T-helper 17 cell (primary cell): ENCODE measurements at regions not wholly inside any gene's neighbourhood (a gene's known extent, or its start where the extent isn't known, plus 50 kb on each side); places are given as distances from the start of the nearest gene placed in this dataset.

Experiments
- ATAC-seq: fragments of 150-1000 bp; cut with Tn5 transposase; 2 replicates; pipeline ENCODE4 v1.10.0; 2021; ENCODE audit warnings: mild to moderate bottlenecking, moderate library complexity
- DNase-seq, 3 donors: peaks; one replicate each; pipeline versions ENCODE4 v3.0.0 to v3.0.0-alpha.2; 2020 to 2021
- H3K9me3 ChIP-seq: one replicate; pipeline ENCODE4 v1.7.0; 2013; ENCODE audit warnings: low read length, mild to moderate bottlenecking; ENCODE audit not compliant: control insufficient read depth, poor library complexity, severe bottlenecking
- H3K27ac Mint-ChIP-seq: one replicate; pipeline ENCODE4 v1.8.0; 2022; ENCODE audit warnings: mild to moderate bottlenecking, moderate library complexity, mixed read lengths
- H3K27me3 Mint-ChIP-seq: one replicate; pipeline ENCODE4 v1.8.0; 2022; ENCODE audit warnings: mixed read lengths
- H3K36me3 Mint-ChIP-seq: one replicate; pipeline ENCODE4 v1.8.0; 2022; ENCODE audit warnings: low read depth, mixed read lengths
- H3K4me1 Mint-ChIP-seq: one replicate; pipeline ENCODE4 v1.8.0; 2022; ENCODE audit warnings: mild to moderate bottlenecking, mixed read lengths
- H3K4me3 Mint-ChIP-seq: one replicate; pipeline ENCODE4 v1.8.0; 2022; ENCODE audit warnings: mild to moderate bottlenecking, moderate library complexity, mixed read lengths

- Mint-ChIP-seq H3K36me3 (no peaks in the 10 kb centered on the region), H3K27me3 (no peaks in the 10 kb centered on the region), H3K27ac (no peak overlapping the region), H3K4me3 (no peak overlapping the region), H3K4me1 (no peaks in the 10 kb centered on the region)
- ATAC-seq: no peak
- no peak for DNase-seq
- H3K9me3 ChIP-seq: peaks cover 2% of the 10 kb centered on the region
These were observed 1415.2 kb downstream of the AACS start for GRCh38 chr12:126480451-126480850.

GRCh38 chr12:126481688-126482087, 1416.5 kb downstream of the AACS start:
- no peaks in the 10 kb centered on the region for H3K36me3 Mint-ChIP-seq
- DNase-seq (no peak), ATAC-seq (no peak)
- H3K4me3 Mint-ChIP-seq: no peak overlapping the region
- no peaks in the 10 kb centered on the region for H3K27me3 Mint-ChIP-seq
- H3K27ac Mint-ChIP-seq: no peak overlapping the region
- no peaks in the 10 kb centered on the region for H3K9me3 ChIP-seq
- H3K4me1 Mint-ChIP-seq: no peaks in the 10 kb centered on the region

DNA sequence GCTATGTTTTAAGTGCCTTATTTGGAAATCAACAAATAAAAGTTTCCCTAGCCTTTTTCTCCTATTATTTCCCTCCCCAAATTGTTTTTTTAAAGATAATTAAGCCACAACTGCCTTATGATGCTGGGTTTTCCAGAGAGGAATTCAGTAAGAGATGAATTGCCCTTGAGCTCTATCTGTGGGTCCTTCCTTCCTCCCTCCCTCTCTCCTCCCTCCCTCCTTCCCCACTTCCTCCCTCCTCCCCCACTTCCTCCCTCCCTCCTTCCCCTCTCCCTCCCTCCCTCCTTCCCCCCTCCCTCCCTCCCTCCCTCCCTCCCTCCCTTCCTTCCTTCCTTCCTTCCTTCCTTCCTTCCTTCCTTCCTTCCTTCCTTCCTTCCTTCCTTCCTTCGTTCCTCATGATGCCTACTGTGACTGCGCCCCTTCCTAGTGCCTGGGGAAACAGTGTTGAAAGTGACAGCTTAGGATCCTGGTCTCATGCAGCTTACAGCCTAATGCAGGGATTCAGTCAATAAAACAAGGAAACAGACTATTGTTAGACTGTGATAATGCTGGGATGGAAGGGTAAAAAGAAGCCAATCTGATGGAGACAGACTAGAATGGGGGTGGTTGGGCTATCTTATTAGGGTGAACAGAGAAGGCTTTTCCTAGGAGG, 1417.1 kb downstream of the AACS start:
- ATAC-seq (no peak), DNase-seq (no peak)
- Mint-ChIP-seq H3K36me3 (no peaks in the 10 kb centered on the region), H3K4me3 (no peak overlapping the region), H3K27me3 (no peaks in the 10 kb centered on the region), H3K4me1 (no peaks in the 10 kb centered on the region), H3K27ac (no peak overlapping the region)
- H3K9me3 ChIP-seq: no peaks in the 10 kb centered on the region

DNA sequence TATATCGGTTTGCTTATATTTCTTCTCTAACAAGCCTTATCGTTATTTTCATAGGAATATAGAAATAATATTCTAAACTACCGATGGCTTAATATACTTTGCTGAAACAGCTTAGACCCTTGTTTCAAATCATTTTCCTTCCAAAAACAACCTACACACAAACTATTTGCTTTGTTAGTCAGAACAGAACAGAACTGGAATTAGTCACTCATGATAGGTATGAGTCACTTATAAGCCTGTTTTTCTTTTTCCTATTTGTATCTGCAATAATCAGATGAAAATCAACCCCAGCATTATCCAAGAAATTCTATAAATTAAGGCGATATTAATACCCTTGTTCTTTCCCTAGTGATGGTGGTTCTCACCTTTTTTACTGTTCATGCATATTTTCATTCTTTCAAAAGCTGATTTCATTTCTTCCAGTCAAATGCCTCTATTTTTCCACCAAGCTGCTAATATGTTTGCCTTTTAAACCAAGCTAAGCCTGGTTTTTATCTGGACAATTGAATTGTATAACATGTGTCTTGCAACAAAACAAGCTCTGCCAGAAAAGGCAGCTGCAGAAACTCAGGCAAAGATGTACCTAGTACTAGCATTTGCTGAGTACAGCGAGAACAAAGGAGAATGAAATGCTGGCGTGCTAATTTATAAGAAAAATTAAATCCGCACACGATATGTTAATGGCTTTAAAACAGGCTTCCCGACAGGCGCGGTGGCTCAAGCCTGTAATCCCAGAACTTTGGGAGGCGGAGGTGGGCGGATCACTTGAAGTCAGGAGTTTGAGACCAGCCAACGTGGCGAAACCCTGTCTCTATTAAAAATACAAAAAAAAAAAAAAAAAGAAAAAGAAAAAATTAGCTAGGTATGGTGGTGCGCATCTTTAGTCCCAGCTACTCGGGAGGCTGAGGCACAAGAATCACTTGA, 1418.2 kb downstream of the AACS start:
- Mint-ChIP-seq H3K27me3 (peaks cover 5% of the 10 kb centered on the region), H3K36me3 (no peaks in the 10 kb centered on the region), H3K4me1 (no peaks in the 10 kb centered on the region), H3K27ac (no peak overlapping the region), H3K4me3 (no peak overlapping the region)
- ATAC-seq: no peak
- H3K9me3 ChIP-seq: no peaks in the 10 kb centered on the region
- DNase-seq: no peak

GRCh38 chr12:126487431-126487980, 1422.3 kb downstream of the AACS start:
- H3K27me3 Mint-ChIP-seq: peaks cover 5% of the 10 kb centered on the region
- H3K9me3 ChIP-seq: no peaks in the 10 kb centered on the region
- DNase-seq (no peak), ATAC-seq (no peak)
- H3K27ac Mint-ChIP-seq: no peak overlapping the region
- H3K4me1 Mint-ChIP-seq: no peaks in the 10 kb centered on the region
- no peaks in the 10 kb centered on the region for H3K36me3 Mint-ChIP-seq
- no peak overlapping the region for H3K4me3 Mint-ChIP-seq

DNA sequence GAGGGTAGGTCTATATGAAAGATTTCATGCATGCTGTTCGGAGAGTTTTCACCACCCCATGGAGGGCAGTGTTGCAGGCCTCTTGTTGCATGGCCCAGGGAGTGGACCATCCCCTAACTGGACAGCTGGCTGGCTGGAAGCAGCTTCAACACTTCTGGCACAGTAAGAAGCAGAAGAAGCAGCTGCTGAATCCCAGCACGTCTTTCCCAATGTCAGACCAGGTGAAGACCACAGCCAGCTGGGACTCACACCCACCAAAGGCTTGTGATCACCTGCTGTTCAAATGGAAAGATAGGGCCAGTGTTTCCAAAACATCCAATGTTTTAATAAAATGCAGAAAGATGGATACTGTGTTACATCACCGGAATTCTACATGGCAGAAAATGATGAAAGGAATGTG, 1423.6 kb downstream of the AACS start:
- H3K9me3 ChIP-seq: no peaks in the 10 kb centered on the region
- no peak overlapping the region for H3K4me3 Mint-ChIP-seq
- no peaks in the 10 kb centered on the region for H3K4me1 Mint-ChIP-seq
- H3K36me3 Mint-ChIP-seq: no peaks in the 10 kb centered on the region
- H3K27ac Mint-ChIP-seq: no peak overlapping the region
- peaks cover 5% of the 10 kb centered on the region for H3K27me3 Mint-ChIP-seq
- DNase-seq (no peak), ATAC-seq (no peak)

DNA sequence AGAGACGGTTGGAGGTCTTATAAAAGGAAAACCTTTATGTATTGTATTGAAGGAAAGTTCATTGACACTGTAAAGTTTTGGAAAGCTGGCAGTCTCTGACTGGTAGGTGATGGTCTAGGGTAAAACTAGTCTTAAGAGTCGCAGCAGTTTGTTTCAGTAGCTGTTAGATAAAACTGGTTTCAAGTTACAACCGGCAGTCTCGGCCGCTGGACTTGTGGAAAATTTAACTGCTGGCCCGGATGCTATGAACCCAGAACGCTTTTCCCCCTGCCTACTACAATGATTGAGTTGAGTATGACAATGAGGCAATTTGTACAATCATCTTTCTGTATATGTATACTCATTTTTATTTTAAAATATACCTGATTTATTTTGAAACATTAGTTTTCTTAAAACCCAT, 1426.9 kb downstream of the AACS start:
- Mint-ChIP-seq H3K36me3 (no peaks in the 10 kb centered on the region), H3K27me3 (peaks cover 5% of the 10 kb centered on the region), H3K27ac (no peak overlapping the region), H3K4me1 (no peaks in the 10 kb centered on the region), H3K4me3 (no peak overlapping the region)
- ATAC-seq (no peak), DNase-seq (no peak)
- H3K9me3 ChIP-seq: no peaks in the 10 kb centered on the region

GRCh38 chr12:126493366-126494108, 1428.3 kb downstream of the AACS start:
- Mint-ChIP-seq H3K4me1 (no peaks in the 10 kb centered on the region), H3K27me3 (no peaks in the 10 kb centered on the region), H3K27ac (no peak overlapping the region), H3K36me3 (no peaks in the 10 kb centered on the region), H3K4me3 (no peak overlapping the region)
- H3K9me3 ChIP-seq: no peaks in the 10 kb centered on the region
- ATAC-seq: no peak
- DNase-seq: no peak

GRCh38 chr12:126496201-126496600, 1431.0 kb downstream of the AACS start:
- Mint-ChIP-seq H3K4me1 (no peaks in the 10 kb centered on the region), H3K36me3 (peaks cover 2% of the 10 kb centered on the region), H3K4me3 (no peak overlapping the region), H3K27me3 (no peaks in the 10 kb centered on the region), H3K27ac (no peak overlapping the region)
- H3K9me3 ChIP-seq: no peaks in the 10 kb centered on the region
- DNase-seq: no peak
- no peak for ATAC-seq

GRCh38 chr12:126506426-126507182, 1441.4 kb downstream of the AACS start:
- Mint-ChIP-seq H3K27ac (no peak overlapping the region), H3K36me3 (no peaks in the 10 kb centered on the region), H3K4me3 (no peak overlapping the region), H3K27me3 (no peaks in the 10 kb centered on the region), H3K4me1 (no peaks in the 10 kb centered on the region)
- no peak for DNase-seq
- no peaks in the 10 kb centered on the region for H3K9me3 ChIP-seq
- no peak for ATAC-seq

DNA sequence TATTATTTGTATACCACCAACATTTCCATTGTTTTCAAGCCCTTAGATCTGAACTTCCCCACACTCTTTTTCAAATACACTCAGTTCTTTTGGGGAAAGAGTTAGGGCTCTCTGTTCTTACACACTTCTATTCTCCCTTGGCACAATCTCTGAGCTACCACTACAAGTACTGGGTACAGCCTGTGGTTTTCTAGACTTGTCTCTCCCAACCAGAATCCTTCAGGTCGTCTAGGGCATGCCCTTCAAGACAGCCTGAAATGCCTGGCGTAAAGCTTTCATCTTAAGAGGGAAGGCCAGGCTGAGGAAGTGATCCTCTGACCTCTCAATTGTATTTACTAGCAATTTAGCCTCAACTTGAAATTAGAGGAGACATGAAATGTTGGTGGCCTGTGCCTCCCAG, 1442.0 kb downstream of the AACS start:
- H3K27me3 Mint-ChIP-seq: no peaks in the 10 kb centered on the region

DNA sequence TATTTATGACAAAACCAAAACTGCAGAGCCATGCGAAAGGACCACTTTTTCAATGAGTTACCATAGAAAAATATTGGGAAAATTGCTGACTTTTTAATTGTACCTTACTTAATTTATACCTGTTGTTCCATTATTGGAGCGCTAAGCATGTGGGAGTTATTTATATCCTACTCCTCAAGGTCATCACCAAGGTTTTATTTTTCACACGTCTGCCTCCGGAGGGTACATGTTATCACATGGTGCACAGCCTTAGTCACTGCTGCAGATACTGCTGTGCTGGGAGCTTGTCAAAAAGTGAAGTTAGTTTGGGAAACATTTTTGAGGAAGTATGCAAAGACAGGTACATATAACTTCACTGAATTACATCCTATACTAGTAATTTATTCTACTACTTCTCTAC, 1444.3 kb downstream of the AACS start:
- Mint-ChIP-seq H3K27ac (no peak overlapping the region), H3K27me3 (no peaks in the 10 kb centered on the region), H3K36me3 (no peaks in the 10 kb centered on the region), H3K4me1 (no peaks in the 10 kb centered on the region), H3K4me3 (no peak overlapping the region)
- no peaks in the 10 kb centered on the region for H3K9me3 ChIP-seq
- no peak for DNase-seq
- no peak for ATAC-seq

More for the DNA sequence above, 1442.0 kb downstream of the AACS start:
- ATAC-seq: no peak
- no peaks in the 10 kb centered on the region for H3K36me3 Mint-ChIP-seq
- H3K27ac Mint-ChIP-seq: no peak overlapping the region
- DNase-seq: no peak
- no peak overlapping the region for H3K4me3 Mint-ChIP-seq
- no peaks in the 10 kb centered on the region for H3K4me1 Mint-ChIP-seq
- no peaks in the 10 kb centered on the region for H3K9me3 ChIP-seq
